Astrocyte (in vitro differentiated cells and primary cell): ENCODE measurements at regions not wholly inside any gene's neighbourhood (a gene's known extent, or its start where the extent isn't known, plus 50 kb on each side); places are given as distances from the start of the nearest gene placed in this dataset.

Experiments used
- DNase-seq: peaks from one replicate; pipeline ENCODE4 v3.0.0-alpha.2; 2010; ENCODE audit warnings: low read depth
- FAIRE-seq: peaks from 2 replicates; lab custom pipeline; 2011; peaks lifted over from hg19 to GRCh38; lab: Jason Lieb, UNC
- H2AFZ ChIP-seq: 2 replicates; pipeline ENCODE4 v1.6.0; 2012; ENCODE audit warnings: low read depth, low read length, inconsistent platforms
- H3K27ac ChIP-seq: 2 replicates; pipeline ENCODE4 v1.5.1; 2011; ENCODE audit warnings: low read depth, low read length, inconsistent platforms
- H3K27me3 ChIP-seq: 2 replicates; pipeline ENCODE4 v1.6.0; 2011; ENCODE audit warnings: low read length, inconsistent platforms; ENCODE audit not compliant: insufficient read depth
- H3K36me3 ChIP-seq: 2 replicates; pipeline ENCODE4 v1.5.1; 2011; ENCODE audit warnings: low read length, inconsistent platforms; ENCODE audit not compliant: insufficient read depth
- H3K4me1 ChIP-seq: 2 replicates; pipeline ENCODE4 v1.5.1; 2011; ENCODE audit warnings: low read length, inconsistent platforms; ENCODE audit not compliant: insufficient read depth
- H3K4me2 ChIP-seq: 2 replicates; pipeline ENCODE4 v1.6.0; 2012; ENCODE audit warnings: low read length, inconsistent platforms
- H3K4me3 ChIP-seq: 2 replicates; pipeline ENCODE4 v1.5.1; 2011; ENCODE audit warnings: low read depth, mild to moderate bottlenecking, low read length, inconsistent platforms; ENCODE audit not compliant: insufficient read depth
- H3K79me2 ChIP-seq: 2 replicates; pipeline ENCODE4 v1.6.0; 2012; ENCODE audit warnings: mild to moderate bottlenecking, low read length, inconsistent platforms; ENCODE audit not compliant: insufficient read depth
- H3K9ac ChIP-seq: 2 replicates; pipeline ENCODE4 v1.6.0; 2012; ENCODE audit warnings: mild to moderate bottlenecking, low read length, inconsistent platforms
- H3K9me3 ChIP-seq: 2 replicates; pipeline ENCODE4 v1.5.1; 2012; ENCODE audit warnings: low read depth, mild to moderate bottlenecking, low read length, inconsistent platforms; ENCODE audit not compliant: insufficient read depth
- H4K20me1 ChIP-seq: 2 replicates; pipeline ENCODE4 v1.6.0; 2012; ENCODE audit warnings: low read length, inconsistent platforms; ENCODE audit not compliant: insufficient read depth
- H3K27ac Mint-ChIP-seq: one replicate; pipeline ENCODE4 v1.8.0; 2021; ENCODE audit warnings: mild to moderate bottlenecking, mixed read lengths; ENCODE audit not compliant: unreplicated experiment
- H3K27me3 Mint-ChIP-seq: one replicate; pipeline ENCODE4 v1.8.0; 2021; ENCODE audit warnings: low read depth, mixed read lengths; ENCODE audit not compliant: unreplicated experiment
- H3K36me3 Mint-ChIP-seq: one replicate; pipeline ENCODE4 v1.8.0; 2021; ENCODE audit warnings: low read depth, mixed read lengths; ENCODE audit not compliant: unreplicated experiment
- H3K4me1 Mint-ChIP-seq: one replicate; pipeline ENCODE4 v1.8.0; 2021; ENCODE audit warnings: low read depth, mixed read lengths; ENCODE audit not compliant: unreplicated experiment
- H3K4me3 Mint-ChIP-seq: one replicate; pipeline ENCODE4 v1.8.0; 2021; ENCODE audit warnings: mild to moderate bottlenecking, moderate library complexity, mixed read lengths; ENCODE audit not compliant: unreplicated experiment
- H3K9me3 Mint-ChIP-seq: one replicate; pipeline ENCODE4 v1.8.0; 2021; ENCODE audit warnings: mild to moderate bottlenecking, mixed read lengths; ENCODE audit not compliant: unreplicated experiment
- CTCF ChIP-seq: IDR thresholded peaks from 2 replicates; pipeline ENCODE4 v1.5.1; 2011; ENCODE audit warnings: low read depth, mild to moderate bottlenecking, inconsistent platforms, low read length, moderate library complexity; ENCODE audit not compliant: insufficient read depth
- EZH2 ChIP-seq: IDR thresholded peaks from 2 replicates; pipeline ENCODE4 v1.6.1; 2012; ENCODE audit warnings: mild to moderate bottlenecking, low read length, inconsistent platforms; ENCODE audit not compliant: insufficient read depth

- FAIRE-seq (no peak), DNase-seq (no peak)
- Histone ChIP-seq H2AFZ (no peak overlapping the region), H3K27me3 (no peaks in the 10 kb centered on the region), H3K79me2 (no peaks in the 10 kb centered on the region), H3K36me3 (no peaks in the 10 kb centered on the region), H3K4me1 (peaks cover 6% of the 10 kb centered on the region), H3K9ac (no peak overlapping the region), H3K4me2 (no peak overlapping the region), H3K9me3 (no peaks in the 10 kb centered on the region), H3K27ac (no peak overlapping the region), H4K20me1 (no peaks in the 10 kb centered on the region), H3K4me3 (no peak overlapping the region)
- no peak for TF ChIP-seq CTCF
- TF ChIP-seq EZH2, result no peak
- no peak overlapping the region for H3K4me3 Mint-ChIP-seq
- peaks cover 8% of the 10 kb centered on the region for H3K27me3 Mint-ChIP-seq
- H3K36me3 Mint-ChIP-seq, result peaks cover 2% of the 10 kb centered on the region
- H3K4me1 Mint-ChIP-seq, result peaks cover under 1% of the 10 kb centered on the region
- peaks cover 7% of the 10 kb centered on the region for H3K9me3 Mint-ChIP-seq
- H3K27ac Mint-ChIP-seq, result no peak overlapping the region
Observed at GRCh38 chr6:3597500-3598064, 140.7 kb upstream of the SLC22A23 start.

- Mint-ChIP-seq H3K27ac (no peak overlapping the region), H3K27me3 (peaks cover 8% of the 10 kb centered on the region), H3K9me3 (peaks cover 7% of the 10 kb centered on the region), H3K36me3 (peaks cover 2% of the 10 kb centered on the region), H3K4me1 (peaks cover 3% of the 10 kb centered on the region), H3K4me3 (no peak overlapping the region)
- Histone ChIP-seq H3K9ac (no peak overlapping the region), H3K4me1 (peaks cover 13% of the 10 kb centered on the region), H3K36me3 (no peaks in the 10 kb centered on the region), H3K79me2 (no peaks in the 10 kb centered on the region), H4K20me1 (no peaks in the 10 kb centered on the region), H3K27ac (no peak overlapping the region), H3K4me2 (no peak overlapping the region), H2AFZ (no peak overlapping the region), H3K27me3 (no peaks in the 10 kb centered on the region), H3K4me3 (no peak overlapping the region), H3K9me3 (no peaks in the 10 kb centered on the region)
- DNase-seq (no peak), FAIRE-seq (no peak)
- TF ChIP-seq CTCF (no peak), EZH2 (no peak)
Observed at GRCh38 chr6:3596766-3597165, 139.9 kb upstream of the SLC22A23 start.

- Mint-ChIP-seq H3K27me3 (peaks cover 13% of the 10 kb centered on the region), H3K27ac (no peak overlapping the region), H3K36me3 (no peaks in the 10 kb centered on the region), H3K4me1 (peaks cover 3% of the 10 kb centered on the region), H3K9me3 (no peaks in the 10 kb centered on the region), H3K4me3 (no peak overlapping the region)
- H3K27ac ChIP-seq, result no peak overlapping the region
- no peak overlapping the region for H2AFZ ChIP-seq
- no peaks in the 10 kb centered on the region for H3K79me2 ChIP-seq
- H3K9ac ChIP-seq, result no peak overlapping the region
- no peak overlapping the region for H3K4me2 ChIP-seq
- no peaks in the 10 kb centered on the region for H4K20me1 ChIP-seq
- TF ChIP-seq CTCF, result no peak
- no peak for TF ChIP-seq EZH2
- DNase-seq (no peak), FAIRE-seq (no peak)
- peaks cover 15% of the 10 kb centered on the region for H3K4me1 ChIP-seq
- no peak overlapping the region for H3K4me3 ChIP-seq
- no peaks in the 10 kb centered on the region for H3K9me3 ChIP-seq
- no peaks in the 10 kb centered on the region for H3K36me3 ChIP-seq
- H3K27me3 ChIP-seq, result no peaks in the 10 kb centered on the region
Observed at GRCh38 chr6:3594201-3594600, 137.4 kb upstream of the SLC22A23 start.
